MM.1S (cell line): ENCODE measurements at regions not wholly inside any gene's neighbourhood (a gene's known extent, or its start where the extent isn't known, plus 50 kb on each side); places are given as distances from the start of the nearest gene placed in this dataset.

Experiments
- EZH2 ChIP-seq: fragments of 300-600 bp; sonication (generic); optimal IDR thresholded peaks from 2 replicates; pipeline ENCODE3; 2017; ENCODE audit warnings: low read depth, mild to moderate bottlenecking, antibody characterized with exemption, low read length, mixed read lengths
- TF ChIP-seq, protein P1 (sequence below): fragments of 300-600 bp; sonication (generic); IDR thresholded peaks from 2 replicates; pipeline ENCODE4 v1.5.1; 2016; ENCODE audit warnings: antibody characterized with exemption, low read length, mixed read lengths

DNA sequence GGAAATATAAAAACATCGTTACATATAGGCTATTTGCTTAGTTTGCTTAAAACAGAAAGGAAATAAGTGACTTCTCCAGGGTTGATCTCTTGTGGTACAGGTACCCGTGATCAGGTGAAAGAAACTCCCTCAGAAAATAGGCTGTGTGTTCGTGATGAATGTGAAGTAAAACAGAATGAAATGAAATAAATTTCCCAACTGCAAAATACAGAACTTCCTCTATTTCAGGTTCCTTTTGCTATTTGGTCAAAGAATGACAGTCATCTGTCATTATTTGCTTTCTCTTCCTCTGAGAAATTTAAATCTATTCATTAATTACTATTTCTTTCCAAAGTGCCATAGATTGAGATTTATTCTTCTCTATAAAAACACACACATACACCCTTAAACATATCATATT is 408.1 kb downstream of the FAM170A start:
- TF ChIP-seq EZH2, result no peak
- TF ChIP-seq, protein P1, sequence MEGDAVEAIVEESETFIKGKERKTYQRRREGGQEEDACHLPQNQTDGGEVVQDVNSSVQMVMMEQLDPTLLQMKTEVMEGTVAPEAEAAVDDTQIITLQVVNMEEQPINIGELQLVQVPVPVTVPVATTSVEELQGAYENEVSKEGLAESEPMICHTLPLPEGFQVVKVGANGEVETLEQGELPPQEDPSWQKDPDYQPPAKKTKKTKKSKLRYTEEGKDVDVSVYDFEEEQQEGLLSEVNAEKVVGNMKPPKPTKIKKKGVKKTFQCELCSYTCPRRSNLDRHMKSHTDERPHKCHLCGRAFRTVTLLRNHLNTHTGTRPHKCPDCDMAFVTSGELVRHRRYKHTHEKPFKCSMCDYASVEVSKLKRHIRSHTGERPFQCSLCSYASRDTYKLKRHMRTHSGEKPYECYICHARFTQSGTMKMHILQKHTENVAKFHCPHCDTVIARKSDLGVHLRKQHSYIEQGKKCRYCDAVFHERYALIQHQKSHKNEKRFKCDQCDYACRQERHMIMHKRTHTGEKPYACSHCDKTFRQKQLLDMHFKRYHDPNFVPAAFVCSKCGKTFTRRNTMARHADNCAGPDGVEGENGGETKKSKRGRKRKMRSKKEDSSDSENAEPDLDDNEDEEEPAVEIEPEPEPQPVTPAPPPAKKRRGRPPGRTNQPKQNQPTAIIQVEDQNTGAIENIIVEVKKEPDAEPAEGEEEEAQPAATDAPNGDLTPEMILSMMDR, result no peak
